Fibroblast of peridontal ligament (primary cell): ENCODE measurements at regions not wholly inside any gene's neighbourhood (a gene's known extent, or its start where the extent isn't known, plus 50 kb on each side); places are given as distances from the start of the nearest gene placed in this dataset.
A peak's percentile ranks its signal among the peaks of the same experiment; 100 is the strongest.

Source experiments
- DNase-seq: peaks from one replicate; pipeline ENCODE4 v3.0.0-alpha.2; 2010; ENCODE audit errors: extremely low read depth

- DNase-seq = peak; percentile 18
Measured at GRCh38 chr2:15733867-15734673, 142.4 kb downstream of the DDX1 start.

GRCh38 chr2:15734674-15735483 lies 143.2 kb downstream of the DDX1 start:
- DNase-seq = no peak

- DNase-seq = no peak
Measured at GRCh38 chr2:15735484-15736326, 144.0 kb downstream of the DDX1 start.

- DNase-seq = no peak
Measured at GRCh38 chr2:15736396-15737180, 144.9 kb downstream of the DDX1 start.

GRCh38 chr2:15737314-15738224 lies 145.9 kb downstream of the DDX1 start:
- DNase-seq = no peak

GRCh38 chr2:15738225-15738546 lies 146.5 kb downstream of the DDX1 start:
- no peak for DNase-seq

- no peak for DNase-seq
Measured at GRCh38 chr2:15738943-15739342, 147.3 kb downstream of the DDX1 start.

- no peak for DNase-seq
Measured at GRCh38 chr2:15744820-15745219, 153.2 kb downstream of the DDX1 start.

GRCh38 chr2:15745350-15745749 lies 153.7 kb downstream of the DDX1 start:
- no peak for DNase-seq

- DNase-seq = no peak
Measured at GRCh38 chr2:15745907-15746702, 154.4 kb downstream of the DDX1 start.

- no peak for DNase-seq
Measured at GRCh38 chr2:15746703-15747550, 155.3 kb downstream of the DDX1 start.

- DNase-seq = no peak
Measured at GRCh38 chr2:15747603-15748471, 156.2 kb downstream of the DDX1 start.

GRCh38 chr2:15748736-15749323 lies 157.2 kb downstream of the DDX1 start:
- DNase-seq = no peak

GRCh38 chr2:15749460-15750432 lies 158.1 kb downstream of the DDX1 start:
- no peak for DNase-seq

GRCh38 chr2:15750433-15750814 lies 158.8 kb downstream of the DDX1 start:
- DNase-seq = no peak

GRCh38 chr2:15750822-15751329 lies 159.2 kb downstream of the DDX1 start:
- no peak for DNase-seq
